8988T (cell line): ENCODE measurements at regions not wholly inside any gene's neighbourhood (a gene's known extent, or its start where the extent isn't known, plus 50 kb on each side); places are given as distances from the start of the nearest gene placed in this dataset.
A peak's percentile ranks its signal among the peaks of the same experiment; 100 is the strongest.

Experiments
- DNase-seq: peaks from one replicate; pipeline ENCODE4 v3.0.0; 2011

GRCh38 chr17:81345228-81346089 is 49.8 kb upstream of the BAHCC1 start:
- DNase-seq: peak; percentile 90
